Head of caudate nucleus (tissue), 42 donors: ENCODE measurements at regions not wholly inside any gene's neighbourhood (a gene's known extent, or its start where the extent isn't known, plus 50 kb on each side); places are given as distances from the start of the nearest gene placed in this dataset.
A peak's percentile ranks its signal among the peaks of the same experiment; 100 is the strongest.

Experiments
- DNase-seq, 42 donors: peaks; one replicate each; pipeline versions ENCODE4 v3.0.0 to v3.0.0-alpha.2; 2020 to 2021; ENCODE audit warnings: mixed read lengths in 7 of 42
- intact Hi-C: fragments of 100-400 bp; cut with DNase I; formaldehyde crosslinking; loops from one replicate; pipeline ENCODE4 v1.15.0; 2022

DNA sequence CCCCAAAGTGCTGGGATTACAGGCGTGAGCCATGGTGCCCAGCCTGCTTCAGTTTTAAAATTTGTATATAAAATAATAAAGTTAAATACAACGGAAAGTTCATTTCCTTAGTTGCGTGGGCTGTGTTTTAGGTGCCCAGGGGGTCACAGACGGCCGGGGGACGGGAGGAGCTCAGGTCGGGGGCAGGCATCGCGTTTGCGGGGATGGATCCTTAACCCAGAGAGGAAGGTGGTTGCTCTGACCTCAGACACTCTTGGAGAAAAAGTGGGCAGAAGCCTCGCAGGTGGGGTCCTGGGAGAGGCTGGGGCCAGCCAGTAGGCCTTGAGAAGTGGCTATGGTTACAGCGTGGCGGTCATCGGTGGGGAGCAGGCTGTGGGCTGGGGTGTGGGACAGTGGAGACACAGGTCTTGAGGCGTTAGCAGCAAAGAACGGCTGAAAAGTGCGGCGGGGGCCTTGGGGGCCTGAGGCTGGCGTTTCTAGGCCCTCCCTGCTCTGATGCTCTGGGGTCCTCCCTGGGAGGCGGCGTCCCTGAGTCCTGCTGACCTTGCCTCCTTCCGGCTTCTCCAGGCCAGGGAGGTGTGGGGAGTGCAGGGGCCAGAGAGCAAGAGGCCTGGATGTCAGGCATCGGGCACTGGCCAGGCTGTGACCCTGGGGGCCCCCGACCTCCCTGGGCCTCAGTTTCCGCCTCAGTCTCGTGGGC, 54.4 kb downstream of the UNCX start:
- no peak for DNase-seq
- intact Hi-C loops = no loop called here

- peak in 1 of 42 donors; percentile 10 for DNase-seq
- intact Hi-C loops = no loop called here
These were observed 55.1 kb downstream of the UNCX start for GRCh38 chr7:1287752-1288201.

- DNase-seq = peak in 2 of 42 donors; percentile 20 to 26
These were observed 55.8 kb downstream of the UNCX start for GRCh38 chr7:1288390-1288995.

DNA sequence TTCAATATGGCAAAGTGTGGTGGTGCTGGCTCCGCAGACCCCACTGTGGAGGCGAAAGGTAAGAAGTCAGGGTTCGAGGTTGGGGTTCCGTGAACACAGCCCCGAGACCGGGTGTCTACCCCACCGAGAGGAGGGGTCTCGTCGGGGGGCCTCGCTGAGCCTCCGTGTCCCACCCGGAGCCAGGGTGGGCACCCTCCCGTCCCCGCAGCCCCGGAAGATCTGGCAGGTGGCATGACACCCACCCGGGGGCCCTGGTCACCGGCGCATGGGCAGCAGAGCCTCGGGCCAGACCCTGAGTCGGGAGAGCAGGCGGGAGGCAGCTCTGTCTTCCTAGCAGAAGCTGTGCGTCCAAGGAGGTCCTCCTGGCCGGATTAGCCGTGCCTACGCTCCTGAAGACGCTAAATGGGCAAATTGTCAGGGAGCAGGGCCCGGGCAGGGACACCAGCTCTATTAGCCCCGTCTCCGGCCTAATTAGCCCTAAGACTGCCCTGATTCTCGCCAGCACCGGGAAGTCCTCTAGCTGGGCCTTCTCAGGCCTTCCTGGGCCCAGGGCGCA, 56.4 kb downstream of the UNCX start:
- intact Hi-C loops = no loop called here
- peak in 1 of 42 donors; percentile 31 for DNase-seq

More at GRCh38 chr7:1288390-1288995, 55.8 kb downstream of the UNCX start:
- intact Hi-C loops = no loop called here

DNA sequence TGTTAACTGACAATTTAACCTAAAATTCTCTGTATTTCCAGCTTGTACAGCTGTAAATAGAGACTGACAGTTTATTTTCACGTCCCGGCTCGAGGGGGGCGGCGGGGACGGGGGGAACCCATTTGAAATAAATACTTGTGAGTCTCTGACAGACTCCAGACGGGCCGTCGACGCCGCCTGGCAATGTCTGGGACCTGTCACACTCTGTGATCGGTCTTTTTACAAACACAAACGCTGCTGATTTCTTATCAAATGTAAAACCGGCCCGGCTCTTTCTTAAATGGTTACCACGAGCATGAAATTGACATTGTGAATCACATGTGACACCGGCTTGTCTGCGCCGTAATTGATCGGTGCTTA, 57.0 kb downstream of the UNCX start:
- intact Hi-C loops = no loop called here
- DNase-seq = peak in 17 of 42 donors; percentile 15 to 55 (median 26)

- DNase-seq = peak; percentile 35 to 87 (median 73)
- intact Hi-C loops = no loop called here
These were observed 57.5 kb downstream of the UNCX start for GRCh38 chr7:1290026-1290678.

DNA sequence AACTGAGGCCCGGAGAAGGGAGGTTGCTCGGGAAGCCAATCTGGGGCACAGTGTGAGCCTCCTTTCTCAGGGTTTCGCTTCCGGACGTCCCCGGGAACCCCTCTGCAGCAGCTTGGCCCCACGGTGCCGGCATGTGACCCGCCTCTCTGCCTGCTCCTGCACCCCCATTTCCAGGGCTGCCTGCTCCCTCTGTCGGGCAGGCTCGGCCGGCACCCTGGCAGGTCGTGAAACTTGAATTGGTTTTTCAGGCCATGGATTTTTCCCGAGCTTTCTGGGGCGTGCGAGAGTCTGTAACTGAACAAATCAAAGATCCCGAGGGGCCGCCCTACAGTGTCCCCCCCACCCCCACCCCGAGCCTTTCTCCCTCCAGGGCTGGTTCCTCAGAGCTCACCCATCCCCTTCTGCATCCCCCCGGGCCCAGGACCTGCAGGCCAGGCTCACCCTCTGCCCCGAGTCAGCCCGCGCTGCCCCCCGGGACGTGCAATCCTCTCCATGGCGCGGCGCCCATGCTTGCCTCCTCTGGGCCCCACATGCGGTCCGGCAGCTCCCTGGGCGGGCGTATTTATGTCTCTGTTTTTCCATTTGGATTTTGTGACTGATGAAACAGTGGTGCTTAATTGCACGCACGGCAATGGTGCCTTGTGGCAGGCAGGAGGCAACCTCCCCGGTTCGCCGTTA, 58.1 kb downstream of the UNCX start:
- peak in 40 of 42 donors; percentile 11 to 74 (median 48) for DNase-seq
- intact Hi-C loops = no loop called here

GRCh38 chr7:1291357-1291689, 58.7 kb downstream of the UNCX start:
- intact Hi-C loops = no loop called here
- no peak for DNase-seq

DNA sequence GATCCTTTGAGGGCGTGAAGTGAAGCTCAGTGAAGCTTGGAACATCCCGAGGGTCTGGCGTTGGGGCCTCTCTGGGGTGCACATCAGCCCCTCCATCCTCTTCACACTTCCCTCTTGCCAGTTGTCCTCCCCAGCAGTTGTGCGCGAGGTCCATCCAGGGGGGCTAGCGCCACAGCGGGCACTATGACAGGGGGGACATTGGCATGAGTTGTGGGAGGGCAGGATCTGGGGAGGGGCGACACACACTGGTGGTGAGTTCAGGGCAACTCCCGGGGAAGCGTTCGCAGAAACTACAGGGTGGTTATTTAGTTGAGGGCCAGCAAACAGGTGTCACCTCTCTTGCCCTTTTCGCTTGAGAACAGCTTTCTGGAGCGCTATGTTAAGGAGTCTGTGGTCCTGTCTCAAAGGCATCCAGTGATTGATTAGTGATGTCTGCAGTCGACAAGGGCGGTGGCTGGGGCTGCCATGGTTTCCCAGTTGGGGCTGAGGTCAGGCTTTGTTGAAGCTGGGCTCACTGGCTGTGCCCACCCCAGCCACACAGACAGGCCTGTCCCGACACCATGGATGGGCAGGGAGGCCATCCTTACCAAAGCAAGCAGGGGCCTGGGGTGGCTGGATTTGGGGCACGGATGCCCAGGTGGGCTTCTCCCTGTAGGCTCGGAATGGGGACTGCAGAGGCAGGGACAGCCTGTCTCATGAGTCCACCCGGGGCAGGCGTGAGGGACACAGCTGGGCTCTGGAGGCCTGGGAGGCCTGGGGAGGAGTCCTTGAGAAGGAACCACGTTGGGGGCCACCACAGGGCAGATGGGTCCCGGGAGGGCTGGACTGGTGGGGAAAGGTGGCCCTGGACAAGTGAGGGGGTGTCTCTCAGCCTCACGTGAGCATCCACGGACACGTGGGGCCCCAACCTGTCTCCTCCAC, 59.4 kb downstream of the UNCX start:
- DNase-seq = no peak
- intact Hi-C loops = no loop called here

DNA sequence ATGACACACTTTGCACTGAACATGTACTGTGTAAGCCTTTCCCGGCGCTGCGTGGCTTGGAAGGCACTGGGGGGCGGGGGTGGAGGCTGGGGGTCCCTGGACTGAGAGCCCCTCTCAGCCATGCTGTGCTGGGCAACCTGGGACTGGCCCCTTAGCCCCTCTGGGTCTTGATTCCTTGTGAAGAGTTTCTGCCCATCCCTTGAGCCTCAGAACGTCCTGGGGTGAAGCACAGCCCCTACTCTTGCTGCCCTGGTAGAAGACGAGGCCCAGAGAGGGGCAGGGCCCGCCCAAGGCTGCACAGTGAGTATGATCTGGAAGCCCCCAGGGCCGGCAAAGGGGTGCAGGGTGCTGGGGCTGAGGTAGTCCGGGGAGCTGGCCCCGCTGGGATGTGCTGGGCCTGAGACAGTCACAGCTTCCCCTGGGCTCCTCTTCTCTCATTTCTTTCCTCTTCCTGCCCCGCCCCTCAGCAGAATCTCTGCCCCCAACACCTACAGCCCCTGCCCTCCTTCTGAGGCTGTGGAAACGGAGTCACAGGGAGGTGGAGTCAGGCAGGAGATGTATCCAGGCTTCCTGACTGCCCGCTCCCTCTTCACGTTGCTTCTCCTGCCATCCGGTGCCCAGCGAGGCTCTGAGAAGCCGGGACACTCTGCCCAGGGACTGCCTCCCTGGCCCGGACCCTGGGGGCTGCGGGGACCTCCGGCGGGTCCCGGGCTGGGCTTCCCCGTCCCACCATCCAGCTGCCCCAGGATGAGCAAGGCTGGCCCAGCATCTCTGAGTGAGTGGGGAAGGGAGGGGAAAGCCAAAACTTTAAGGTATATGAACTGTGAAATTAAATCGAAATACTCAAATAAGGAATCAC, 60.5 kb downstream of the UNCX start:
- intact Hi-C loops = no loop called here

GRCh38 chr7:1293950-1294411, 61.3 kb downstream of the UNCX start:
- intact Hi-C loops = no loop called here
- no peak for DNase-seq

More for the DNA sequence above, 60.5 kb downstream of the UNCX start:
- no peak for DNase-seq

GRCh38 chr7:1295776-1296355, 63.2 kb downstream of the UNCX start:
- intact Hi-C loops = no loop called here
- no peak for DNase-seq

DNA sequence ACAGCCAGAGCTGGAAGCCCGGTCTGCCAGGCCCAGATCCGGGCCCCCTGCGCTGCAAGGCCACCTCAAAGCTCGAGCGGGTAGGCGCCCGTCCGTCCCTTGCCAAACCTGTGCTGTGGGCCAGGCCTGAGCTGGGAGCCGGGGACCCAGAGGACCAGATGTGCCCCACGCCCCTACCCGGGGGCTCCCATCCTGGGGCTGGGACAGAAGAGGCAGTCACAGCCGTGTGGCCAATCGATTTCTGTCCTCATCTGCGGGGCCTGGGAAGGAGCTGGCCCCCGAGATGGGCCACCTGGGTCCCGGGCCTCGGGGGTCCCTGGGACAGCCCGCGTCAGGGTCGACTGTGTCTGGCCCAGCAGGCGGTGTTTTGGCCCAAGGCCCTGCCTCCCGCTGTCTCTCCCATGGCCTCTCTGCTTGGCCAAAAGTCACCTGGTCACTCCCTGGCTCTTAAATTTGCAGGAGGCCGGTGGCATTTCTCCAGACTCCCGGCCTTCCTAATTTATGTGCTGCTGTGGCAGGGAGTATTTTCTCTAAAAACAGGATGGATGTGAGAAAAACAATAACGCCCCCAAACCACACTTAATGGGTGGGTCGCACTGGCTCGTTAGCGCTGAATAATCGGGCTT, 63.8 kb downstream of the UNCX start:
- intact Hi-C loops = no loop called here
- no peak for DNase-seq

- intact Hi-C loops = no loop called here
- no peak for DNase-seq
These were observed 64.6 kb downstream of the UNCX start for GRCh38 chr7:1297017-1297960.

- intact Hi-C loops = no loop called here
- no peak for DNase-seq
These were observed 65.6 kb downstream of the UNCX start for GRCh38 chr7:1298051-1298930.
